GM21390 (cell line): ENCODE measurements at regions not wholly inside any gene's neighbourhood (a gene's known extent, or its start where the extent isn't known, plus 50 kb on each side); places are given as distances from the start of the nearest gene placed in this dataset.
"Not testable (repeated sequence)": the region's sequence is repeated elsewhere in the genome, so short reads cannot be mapped to it uniquely, and the experiment has no call there.

Source experiments
- ATAC-seq: cut with Tn5 transposase; IDR thresholded peaks from one replicate; pipeline ENCODE4 v1.9.1; 2021; ENCODE audit not compliant: unreplicated experiment

DNA sequence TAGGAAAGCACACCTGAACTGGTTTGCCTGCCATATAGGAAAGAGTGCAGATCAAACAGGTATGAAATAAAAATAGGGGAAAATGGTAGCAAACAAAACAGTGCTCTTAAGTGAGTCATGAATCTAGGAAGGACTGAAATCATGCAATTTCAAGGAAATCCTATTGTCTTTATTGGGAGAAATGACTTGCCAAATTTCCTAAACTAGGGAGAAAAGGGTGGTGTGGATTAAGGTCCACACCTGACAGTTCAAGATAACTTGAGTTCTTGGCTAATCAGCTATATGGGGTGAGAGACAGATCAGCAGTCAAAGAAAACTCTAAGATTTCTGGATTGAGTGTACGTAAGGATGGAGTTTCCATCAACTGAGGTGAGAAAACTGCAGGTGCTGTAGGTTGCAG lies 101.1 kb downstream of the PRKAB2 start:
- ATAC-seq: no peak

DNA sequence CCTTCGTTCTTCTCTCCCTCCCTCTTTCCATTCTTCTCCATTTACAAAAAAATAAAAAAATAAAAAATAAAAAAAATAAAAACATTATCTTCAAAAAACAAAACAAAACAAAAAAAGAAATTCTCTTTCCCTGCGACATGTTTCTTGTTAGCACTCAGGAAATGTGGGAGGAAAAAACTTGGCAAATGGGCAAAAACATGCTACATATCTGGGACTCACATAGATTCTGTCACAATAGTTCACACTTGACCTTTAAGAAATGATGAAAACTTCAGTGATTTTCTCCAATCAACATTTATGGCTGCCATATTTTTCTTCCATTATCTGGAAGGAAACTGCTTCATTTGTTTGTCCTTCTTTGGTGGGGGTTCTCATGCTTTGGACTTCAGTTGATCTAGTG lies 109.3 kb downstream of the PRKAB2 start:
- no peak for ATAC-seq

DNA sequence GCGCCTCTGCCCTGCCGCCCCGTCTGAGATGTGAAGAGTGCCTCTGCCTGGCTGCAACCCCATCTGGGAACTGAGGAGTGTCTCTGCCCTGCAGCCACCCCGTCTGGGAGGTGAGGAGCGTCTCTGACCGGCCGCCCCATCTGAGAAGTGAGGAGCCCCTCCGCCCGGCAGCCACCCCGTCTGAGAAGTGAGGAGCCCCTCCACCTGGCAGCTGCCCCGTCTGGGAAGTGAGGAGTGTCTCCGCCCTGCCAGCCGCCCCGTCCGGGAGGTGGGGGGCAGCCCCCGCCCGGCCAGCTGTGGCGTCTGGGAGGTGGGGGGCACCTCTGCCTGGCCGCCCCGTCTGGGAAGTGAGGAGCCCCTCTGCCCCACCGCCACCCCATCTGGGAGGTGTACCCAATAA lies 110.4 kb downstream of the PRKAB2 start:
- ATAC-seq: not testable (repeated sequence)

DNA sequence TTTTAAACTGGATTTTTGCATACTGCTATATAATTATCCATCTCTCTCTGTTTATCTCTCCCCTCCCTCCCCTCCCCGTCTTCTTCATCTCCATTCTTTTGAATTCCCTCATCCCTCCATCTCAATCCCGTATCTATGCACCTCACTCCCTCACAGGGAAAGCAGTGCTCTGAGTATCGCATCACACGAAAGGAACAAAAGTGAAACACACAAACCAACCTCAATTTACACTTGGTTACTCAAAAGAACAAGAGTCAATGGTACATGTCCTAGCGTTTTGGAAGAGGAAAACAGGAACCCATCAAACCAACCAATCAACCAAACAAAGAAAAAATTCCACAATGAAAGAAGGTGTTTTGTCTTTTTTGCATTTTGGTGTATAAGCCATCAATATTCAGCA lies 115.1 kb downstream of the NBPF12 start:
- no peak for ATAC-seq

DNA sequence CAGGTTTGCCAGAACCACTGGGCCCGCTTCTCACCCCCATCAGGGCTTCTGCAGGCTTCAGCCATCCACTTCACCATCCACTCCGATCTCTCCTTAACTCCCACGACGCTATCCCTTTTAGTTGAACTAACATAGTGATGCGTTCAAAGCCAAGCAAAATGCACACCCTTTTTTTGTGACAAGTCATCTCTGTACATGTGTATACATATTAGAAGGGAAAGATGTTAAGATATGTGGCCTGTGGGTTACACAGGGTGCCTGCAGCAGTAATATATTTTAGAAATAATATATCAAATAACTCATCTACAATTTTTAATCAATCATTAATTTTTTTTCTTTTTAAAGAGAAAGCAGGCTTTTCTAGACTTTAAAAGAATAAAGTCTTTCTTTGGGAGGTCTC lies 114.6 kb downstream of the NBPF12 start:
- no peak for ATAC-seq

DNA sequence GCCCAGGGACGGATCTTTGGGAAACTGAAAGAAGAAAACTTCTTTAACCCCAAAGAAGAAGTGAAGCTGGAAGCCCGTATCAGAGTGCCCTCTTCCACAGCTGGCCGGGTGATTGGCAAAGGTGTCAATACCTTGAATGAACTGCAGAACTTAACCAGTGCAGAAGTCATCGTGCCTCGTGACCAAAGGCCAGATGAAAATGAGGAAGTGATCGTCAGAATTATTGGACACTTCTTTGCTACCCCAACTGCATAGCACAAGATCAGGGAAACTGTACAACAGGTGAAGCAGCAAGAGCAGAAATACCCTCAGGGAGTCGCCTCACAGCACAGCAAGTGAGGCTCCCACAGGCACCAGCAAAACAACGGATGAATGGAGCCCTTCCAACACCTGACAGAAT lies 114.0 kb downstream of the NBPF12 start:
- ATAC-seq: no peak

DNA sequence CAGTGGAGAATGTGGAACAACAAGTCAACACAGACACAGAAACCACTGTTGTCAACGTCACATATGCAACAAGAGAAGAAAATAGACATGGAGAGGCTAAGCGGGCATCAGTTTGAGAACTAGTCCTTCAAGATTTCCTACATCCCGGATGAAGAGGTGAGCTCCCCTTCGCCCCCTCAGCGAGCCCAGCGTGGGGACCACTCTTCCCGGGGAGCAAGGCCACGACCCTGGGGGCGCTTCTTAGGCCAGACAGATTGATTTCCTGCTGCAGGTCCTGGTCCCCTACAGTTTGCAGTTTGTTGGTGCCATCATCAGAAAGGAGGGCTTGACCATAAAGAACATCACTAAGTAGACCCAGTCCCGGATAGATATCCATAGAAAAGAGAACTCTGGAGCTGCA lies 113.0 kb downstream of the NBPF12 start:
- no peak for ATAC-seq

DNA sequence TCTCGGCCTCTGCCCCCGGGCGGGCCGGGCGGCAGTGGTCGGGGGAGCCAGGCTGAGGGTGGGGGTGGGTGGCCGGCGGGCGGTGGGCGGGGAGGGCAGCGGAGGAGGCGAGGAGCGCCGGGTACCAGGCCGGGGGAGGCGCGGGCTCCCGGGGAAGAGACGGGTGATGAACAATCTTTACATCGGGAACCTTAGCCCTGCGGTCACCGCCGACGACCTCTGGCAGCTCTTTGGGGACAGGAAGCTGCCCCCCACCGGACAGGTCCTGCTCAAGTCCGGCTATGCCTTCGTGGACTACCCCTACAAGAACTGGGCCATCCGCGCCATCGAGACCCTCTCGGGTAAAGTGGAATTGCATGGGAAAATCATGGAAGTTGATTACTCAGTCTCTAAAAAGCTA lies 112.5 kb downstream of the NBPF12 start:
- no peak for ATAC-seq

DNA sequence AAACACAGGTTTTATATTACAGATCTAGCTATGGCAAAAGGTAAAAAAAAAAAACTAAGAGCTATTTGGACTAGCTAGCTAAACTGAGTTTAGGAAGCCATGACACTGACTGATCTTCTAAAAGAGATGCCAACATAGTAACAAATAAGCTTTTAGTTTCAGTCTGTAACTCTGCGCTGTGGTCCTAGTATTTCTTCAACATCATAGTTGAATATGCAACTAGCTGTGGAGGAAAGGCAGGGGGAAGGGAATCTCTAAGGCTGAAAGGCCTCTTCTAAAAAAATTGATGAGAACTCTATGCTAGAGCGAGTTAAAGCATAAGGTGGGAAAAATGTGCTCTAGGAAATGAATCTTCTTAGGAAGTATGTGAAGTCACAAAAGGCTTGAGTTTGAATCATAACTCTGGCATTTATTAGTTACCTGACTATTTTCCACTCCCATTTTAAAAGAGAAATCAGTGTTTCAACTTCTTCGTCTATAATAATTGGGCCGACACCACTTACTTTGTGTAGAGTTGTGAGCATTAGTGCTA lies 108.8 kb downstream of the NBPF12 start:
- ATAC-seq: not testable (repeated sequence)

DNA sequence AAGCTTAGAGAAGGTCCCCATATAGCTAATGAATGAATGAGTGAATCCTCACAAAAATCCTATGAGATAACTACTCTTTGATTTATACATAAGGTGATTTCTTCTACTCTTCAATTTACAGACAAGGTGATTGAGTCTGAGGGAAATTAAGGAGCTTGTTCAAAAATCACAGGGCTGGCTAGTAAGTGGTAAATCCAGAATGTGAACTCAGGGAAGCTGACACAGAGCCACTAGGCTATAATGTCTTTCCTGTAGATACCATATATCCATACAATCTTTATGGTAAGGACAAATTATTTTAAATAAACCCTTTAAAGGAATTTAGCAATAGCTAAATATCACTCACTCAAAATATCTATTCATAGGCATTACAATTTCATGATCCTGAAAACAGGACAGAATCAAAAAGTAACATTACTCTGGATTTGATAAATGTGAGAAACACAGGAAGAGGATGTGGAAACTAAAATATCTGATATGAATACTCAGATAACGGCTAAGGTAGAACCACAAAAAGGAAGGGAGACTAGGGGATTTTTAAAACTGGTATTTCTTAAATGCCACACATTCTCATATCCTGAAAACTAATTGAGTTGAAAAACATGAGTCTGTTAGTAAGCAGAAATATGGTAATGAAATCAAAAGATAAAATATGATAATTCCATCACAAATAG lies 108.2 kb downstream of the NBPF12 start:
- no peak for ATAC-seq
